Caki2 (cell line): ENCODE measurements at regions not wholly inside any gene's neighbourhood (a gene's known extent, or its start where the extent isn't known, plus 50 kb on each side); places are given as distances from the start of the nearest gene placed in this dataset.
"Not testable (repeated sequence)": the region's sequence is repeated elsewhere in the genome, so short reads cannot be mapped to it uniquely, and the experiment has no call there.

ENCODE experiments used
- DNase-seq: peaks from one replicate; pipeline ENCODE4 v3.0.0-alpha.2; 2015; ENCODE audit warnings: low read depth
- in situ Hi-C: cut with HindIII; loops from 2 replicates; pipeline ENCODE4 v1.10.0; 2016; ENCODE audit warnings: low sequenced_read_pairs, low pct_unique_long_range_greater_than_20kb, mixed read lengths

DNA sequence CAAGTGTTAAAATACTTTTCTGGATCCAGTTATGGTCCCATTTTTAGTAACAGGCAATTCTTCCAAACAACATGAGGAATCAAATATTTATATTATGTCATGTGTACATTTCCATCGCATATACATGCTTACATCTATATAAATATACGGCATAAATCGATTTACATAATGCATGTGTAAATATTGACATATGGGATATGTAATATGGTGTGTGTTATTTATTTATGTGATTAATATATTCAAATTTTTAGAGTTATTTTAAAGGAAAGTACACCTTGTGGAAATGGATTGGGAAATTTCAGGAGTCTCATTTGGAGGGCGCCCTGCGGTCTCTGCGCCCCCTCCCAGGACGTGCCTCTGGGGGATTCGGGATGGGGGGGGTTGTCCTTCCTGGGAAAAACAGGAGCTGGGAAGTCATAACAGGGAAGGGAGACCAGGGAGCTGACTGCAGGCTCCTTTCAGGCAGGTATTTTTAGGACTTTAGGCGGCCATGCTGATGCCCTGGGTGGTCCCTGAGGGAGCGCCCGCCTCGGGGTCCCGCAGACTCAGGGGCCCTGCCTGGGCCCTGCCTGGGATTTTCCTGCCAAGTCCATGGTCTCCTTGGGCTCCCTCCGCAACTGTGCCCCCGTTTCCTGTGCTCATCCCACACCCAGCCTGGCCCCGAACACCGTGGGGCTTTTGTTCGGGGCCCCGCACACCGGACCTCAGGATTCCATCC lies 82.7 kb upstream of the SFSWAP start:
- no peak for DNase-seq
- in situ Hi-C loops, result no loop called here

DNA sequence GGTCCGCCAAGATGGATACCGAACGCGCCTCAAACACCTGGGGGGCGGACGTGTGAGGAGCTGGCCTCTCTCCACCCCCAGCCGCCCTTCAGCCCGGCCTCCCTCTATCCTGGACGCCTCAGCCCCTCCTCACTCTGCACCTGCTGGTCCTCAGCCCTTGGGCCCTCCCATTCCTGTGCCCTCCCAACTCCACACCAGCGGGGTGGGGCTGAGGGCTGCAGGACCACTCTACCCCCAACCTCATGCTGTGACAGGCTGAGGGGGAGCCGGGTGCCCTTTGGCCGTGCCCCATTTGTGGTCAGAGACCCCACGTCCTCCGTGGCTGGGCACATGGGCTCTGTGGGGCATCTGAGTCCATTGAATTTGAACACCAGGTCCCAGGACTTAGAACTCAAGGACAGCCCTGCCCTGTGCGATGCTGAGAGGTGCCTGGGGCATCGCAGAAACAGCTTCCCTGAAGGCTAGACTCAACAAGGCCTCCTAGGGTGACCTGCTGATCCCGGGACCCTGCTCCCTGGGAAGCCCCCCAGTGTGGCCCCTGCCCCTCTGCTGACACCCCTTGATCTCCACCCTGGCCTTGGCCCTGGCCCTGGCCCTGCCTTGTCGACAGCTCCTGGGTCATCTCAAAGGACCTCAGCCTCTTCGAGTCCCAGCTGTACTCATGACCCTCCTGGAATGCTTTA lies 82.0 kb upstream of the SFSWAP start:
- in situ Hi-C loops, result no loop called here
- DNase-seq, result no peak

DNA sequence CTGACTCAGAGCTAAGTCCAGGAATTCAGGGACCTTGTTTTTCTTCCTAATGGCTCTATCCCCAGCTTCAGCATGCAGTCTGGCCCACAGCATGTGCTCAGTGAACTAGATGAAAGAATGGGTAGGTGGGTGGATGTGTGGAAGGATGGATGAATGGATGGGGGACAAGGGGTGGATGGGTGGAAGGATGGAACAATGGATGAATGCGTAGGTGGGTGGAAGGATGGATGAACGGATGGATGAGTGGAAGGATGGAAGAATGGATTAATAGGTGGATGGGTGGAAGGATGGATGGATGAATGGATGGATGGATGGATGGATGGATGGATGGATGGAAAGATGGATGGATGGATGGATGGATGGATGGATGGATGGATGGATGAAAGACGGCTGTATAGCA lies 79.7 kb upstream of the SFSWAP start:
- in situ Hi-C loops, result no loop called here
- DNase-seq, result no peak

DNA sequence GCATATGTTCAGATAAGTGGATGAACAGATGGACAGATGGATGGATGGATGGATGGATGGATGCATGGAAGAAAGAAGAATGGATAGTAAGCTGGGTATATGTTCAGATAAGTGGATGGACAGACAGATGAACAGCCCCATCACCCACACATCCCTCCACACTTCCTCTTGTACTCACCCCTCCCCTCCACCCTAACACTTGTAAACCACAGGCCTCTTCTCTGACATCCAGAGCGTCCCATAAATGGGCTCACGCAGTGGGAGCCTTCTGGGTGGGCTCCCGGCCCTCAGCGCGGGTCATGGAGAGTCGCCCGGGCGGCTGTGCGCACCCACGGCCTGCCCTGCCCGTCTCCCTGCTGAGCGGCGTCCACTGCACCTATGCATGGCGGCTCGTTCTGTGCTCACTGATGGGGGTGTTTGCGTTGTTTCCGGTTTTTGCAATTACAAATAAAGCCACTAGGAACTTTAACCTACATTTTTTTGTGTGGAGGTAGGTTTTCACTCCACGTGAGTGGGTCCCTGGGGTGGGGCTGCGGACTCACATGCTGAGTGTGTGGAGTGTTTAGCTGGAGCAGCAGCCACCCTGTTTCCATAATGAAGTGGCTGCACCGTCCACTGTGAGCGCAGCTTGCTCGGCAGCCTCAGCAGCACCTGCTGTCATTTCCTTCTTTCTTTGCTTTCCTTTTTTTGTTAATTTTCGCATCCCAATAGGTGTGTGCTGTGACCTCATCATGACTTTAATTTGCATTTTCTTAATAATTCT lies 78.8 kb upstream of the SFSWAP start:
- DNase-seq, in situ Hi-C loops: not testable (repeated sequence)

DNA sequence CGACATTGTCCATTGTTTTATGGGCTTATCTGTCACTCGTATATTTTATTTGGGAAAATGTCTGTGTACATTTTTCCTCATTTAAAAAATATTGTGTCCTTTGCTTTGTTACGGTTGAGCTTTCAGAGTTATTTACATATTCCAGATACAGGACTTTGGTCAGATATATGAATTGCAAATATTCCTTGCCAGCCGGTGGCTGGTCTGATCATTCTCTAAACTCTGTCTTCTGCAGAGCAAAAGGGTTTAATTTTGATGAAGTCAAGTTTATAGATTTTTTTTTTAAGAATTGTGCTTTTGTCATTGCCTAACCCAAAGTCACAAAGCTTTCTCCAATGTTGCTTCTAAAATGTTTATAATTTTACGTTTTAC lies 78.3 kb upstream of the SFSWAP start:
- DNase-seq, in situ Hi-C loops: not testable (repeated sequence)

DNA sequence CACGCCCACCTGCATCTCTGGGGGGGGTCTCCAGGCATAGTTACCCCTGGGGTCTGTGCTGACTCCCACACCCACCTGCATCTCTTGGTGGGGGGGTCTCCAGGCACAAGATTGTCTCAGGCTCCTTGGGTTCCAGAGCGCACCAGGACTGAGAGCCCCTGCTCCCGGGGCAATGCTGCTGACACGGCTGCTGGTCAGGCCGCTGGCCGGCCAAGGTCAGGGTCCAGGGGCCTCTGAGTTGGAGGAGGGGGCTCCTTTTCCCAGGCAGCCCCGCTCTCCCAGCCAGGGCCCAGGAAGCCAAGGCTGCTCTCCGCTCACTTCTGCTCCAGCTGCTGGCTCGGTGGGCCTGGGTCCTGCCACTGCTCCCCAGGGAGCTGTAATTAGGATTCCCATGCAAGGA lies 77.3 kb upstream of the SFSWAP start:
- in situ Hi-C loops, DNase-seq: not testable (repeated sequence)

DNA sequence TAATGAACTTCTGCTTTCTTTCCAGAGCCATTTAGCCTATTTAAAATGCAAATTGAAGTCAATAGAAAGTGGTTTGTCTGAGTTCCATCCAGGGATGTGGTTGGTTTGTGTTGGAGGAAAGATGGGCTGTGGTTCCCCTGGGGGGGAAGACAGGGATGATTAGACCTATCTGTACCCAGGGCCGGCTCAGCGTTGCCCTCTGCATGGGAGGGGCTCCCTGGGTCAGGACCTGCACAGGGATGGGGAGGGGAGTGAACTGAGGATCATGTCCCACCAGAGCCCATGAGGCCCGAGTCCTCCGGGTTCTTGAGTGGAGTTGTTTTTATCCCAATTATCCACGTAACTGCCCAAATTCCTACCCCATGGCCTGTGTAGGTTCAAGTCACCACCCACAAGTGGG lies 76.9 kb upstream of the SFSWAP start:
- DNase-seq, result no peak
- in situ Hi-C loops, result no loop called here

DNA sequence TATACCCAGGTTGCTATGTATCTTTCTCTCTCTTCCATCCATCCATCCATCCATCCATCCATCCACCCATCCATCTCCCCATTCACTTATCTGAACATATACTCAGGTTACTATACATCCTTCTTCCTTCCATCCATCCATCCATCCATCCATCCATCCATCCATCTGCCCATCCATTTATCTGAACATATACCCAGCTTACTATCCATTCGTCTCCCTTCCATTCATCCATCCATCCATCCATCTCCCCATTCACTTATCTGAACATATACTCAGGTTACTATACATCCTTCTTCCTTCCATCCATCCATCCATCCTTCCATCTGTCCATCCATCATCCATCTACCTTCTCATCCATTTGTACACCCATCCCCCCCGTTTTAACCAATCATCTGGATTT lies 75.9 kb upstream of the SFSWAP start:
- DNase-seq, in situ Hi-C loops: not testable (repeated sequence)

DNA sequence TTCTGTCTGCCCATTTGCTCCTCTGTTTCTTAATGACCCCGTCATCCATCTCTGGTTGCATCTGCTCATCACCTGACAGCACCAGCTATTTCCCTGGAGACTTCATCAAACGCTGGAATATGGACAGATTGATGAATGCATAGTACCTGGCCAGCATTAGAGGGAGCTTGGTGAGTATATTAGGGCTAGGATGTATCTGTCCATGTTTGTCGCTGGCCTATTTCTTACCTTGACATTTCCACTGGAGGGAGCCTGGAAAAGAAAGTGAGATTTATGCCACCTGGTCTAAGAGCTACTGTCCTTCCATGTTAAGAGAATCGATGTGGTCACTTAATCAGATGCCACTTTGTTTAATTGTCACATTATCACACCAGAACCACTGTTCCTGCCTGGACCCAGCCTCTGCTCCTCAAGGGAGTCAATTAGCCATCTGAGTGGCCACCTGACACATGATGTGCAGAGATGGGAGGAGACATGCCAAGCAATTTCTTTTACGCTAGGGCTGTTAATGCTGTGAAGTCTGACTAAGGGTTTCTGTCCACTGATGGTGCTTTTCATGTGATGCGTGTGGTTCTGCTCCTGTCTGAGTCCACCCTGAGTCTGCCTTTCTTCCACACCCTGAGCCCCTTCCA lies 75.3 kb upstream of the SFSWAP start:
- in situ Hi-C loops, result no loop called here
- no peak for DNase-seq

DNA sequence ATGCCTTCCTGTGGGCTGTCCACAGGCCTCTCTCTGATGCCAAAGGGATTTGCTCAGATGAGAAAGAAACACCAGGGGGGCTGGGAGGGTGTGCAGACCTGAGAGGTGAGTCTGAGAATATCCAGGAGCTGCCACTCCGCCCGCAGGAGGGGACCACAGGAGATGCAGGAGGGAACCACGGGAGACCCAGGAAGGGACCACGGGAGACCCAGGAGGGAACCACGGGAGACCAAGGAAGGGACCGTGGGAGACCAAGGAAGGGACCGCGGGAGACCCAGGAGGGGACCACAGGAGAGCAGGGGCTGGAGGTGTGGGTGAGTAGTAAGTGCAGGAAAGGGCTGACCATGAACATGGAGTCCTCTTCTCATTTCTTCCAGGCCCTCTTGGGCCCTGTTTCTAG lies 74.6 kb upstream of the SFSWAP start:
- no peak for DNase-seq
- in situ Hi-C loops, result no loop called here

DNA sequence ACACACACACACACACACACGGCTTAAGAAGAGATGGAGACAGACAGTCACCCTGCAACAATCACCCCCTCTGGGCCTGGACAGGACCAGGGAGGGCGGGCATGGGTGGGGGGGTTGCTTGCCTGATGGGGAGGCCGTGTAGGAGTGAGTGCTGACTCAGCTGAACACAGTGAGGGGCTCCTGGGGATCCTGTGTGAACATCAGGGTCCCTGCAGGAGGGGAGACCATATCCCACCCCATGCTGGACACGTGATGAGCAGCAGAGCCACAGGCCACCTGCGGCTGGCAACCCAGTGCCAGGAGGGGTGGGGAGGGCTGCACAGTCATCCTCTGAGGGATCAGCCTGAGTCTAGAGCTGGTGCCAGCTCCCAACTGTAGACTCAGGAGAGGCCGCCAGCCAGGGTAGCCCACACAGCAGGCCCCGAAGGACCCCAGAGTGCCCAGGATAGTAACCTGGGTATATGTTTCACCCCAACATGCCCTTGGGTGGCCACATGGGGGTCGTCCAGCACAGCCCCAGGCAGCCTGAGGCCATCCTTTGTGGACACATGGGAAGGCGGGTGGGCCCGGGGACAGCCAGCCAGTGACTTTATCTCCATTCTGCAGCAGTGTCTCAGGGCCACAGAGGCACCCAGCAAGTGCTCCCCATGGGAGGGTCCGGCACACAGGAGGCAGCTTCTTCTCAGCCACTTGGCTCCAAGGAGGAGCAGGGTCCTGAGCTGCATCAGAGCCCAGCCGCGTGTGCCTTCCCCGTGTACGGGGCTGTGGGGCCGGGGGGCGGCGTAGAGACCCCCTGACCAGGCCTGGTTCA lies 73.7 kb upstream of the SFSWAP start:
- in situ Hi-C loops, result no loop called here
- DNase-seq, result no peak

DNA sequence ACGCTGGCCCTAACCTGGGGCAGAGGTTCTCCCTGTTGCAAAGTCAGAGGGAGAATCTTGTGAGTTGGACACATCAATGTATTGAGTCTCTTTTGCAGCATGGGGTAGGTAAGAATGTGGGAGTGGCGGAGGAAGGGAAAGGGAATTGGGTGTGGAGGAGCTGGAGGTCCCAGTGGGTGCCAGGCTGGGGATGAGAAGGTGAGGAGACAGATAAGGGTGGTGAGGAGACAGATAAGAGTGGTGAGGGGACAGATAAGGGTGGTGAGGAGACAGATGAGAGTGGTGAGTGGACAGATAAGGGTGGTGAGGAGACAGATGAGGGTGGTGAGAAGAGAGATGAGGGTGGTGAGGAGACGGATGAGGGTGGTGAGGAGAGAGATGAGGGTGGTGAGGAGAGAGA lies 72.9 kb upstream of the SFSWAP start:
- in situ Hi-C loops, result no loop called here
- DNase-seq, result no peak

DNA sequence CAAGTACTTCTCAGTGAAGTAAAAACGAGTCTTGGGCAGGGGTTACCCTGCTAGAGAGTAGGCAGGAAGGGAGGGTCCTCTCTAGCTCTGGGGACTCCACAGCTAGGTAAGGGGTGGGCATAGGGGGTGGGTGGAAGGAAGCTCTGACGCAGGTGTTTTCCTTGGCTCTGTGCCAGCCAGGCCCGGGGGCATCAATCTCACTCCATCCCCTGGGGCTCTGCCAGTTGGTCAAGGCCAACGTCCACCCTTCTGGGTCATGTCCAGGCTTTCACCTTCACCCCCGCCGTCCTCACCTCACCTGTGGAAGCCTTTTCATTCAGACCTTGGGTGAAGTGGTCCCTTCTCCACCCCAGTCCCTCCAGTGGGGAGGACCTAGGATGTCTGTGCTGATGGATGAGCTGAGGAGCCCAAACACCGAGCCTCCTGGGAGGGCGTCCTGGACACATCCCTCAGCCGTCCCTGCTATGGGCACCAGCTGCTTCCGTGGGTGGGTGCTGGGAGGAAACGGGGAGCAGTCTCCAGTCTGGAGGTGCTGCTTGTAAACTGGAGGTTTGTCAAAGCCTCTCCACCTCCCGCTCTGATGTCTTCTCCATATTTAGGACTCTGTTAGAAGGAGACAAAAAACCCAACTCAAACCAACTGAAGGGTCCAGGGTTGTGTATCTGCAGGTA lies 71.5 kb upstream of the SFSWAP start:
- in situ Hi-C loops, result no loop called here
- no peak for DNase-seq

DNA sequence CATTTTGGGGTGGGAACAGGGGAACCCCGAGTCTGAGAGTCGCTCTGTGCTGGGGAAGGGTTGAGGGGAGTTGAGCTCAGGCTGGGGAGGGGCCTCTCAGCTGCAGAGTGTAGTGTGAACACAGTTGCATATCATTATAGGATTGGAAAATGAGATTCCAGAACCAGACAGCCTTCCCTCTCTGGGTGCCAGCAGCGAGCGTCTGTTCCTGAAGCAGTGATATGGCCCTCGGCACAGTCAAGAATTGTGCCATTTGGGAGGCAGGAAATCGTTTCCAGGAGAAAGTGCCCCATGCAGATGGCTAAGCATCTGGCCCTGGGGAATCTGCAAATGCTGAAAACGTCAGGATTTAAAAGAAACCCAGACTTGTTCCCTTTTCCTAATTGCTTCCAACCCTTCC lies 70.4 kb upstream of the SFSWAP start:
- in situ Hi-C loops, result no loop called here
- no peak for DNase-seq

DNA sequence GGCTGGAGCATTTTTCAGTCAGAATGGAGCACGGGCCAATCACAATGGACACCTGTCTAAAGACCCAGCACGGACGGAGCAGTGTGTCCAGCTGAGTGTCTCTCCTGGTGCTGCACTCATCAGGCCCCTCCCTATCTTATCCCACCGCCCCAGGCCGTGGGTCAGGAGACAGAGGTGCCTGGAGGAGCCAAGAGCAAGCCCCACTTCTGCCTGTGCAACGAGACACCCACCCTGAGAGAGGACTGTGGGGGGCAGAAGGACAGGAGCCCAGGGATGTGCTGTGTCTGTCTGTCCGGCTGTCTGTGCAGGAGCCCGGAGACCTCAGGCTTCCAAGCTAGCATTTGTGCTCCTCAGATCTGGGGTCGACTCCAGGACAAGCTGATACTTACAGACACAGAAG lies 69.6 kb upstream of the SFSWAP start:
- DNase-seq, result no peak
- in situ Hi-C loops, result no loop called here

DNA sequence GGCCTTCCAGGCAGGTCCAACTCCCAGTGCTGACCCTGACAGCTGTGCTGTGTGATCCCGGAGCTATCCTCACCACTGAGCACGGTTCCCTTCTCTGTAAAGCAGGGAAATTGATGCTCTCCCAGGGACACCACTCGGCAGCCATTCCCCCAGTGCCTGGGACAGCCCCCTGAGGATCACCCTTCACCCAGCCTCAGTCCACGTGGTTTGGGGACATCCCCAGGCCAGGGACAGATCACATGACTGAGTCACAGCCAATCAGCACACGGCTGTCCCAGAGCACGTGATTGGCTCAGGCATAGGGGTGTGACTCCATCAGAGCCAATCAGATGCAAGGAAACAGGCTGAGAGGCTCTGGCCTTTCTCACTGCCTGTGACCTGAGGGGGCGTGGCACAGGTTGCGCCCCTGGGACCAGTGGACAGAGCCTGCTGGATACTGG lies 68.8 kb upstream of the SFSWAP start:
- in situ Hi-C loops, result no loop called here
- peak; percentile 74 for DNase-seq

DNA sequence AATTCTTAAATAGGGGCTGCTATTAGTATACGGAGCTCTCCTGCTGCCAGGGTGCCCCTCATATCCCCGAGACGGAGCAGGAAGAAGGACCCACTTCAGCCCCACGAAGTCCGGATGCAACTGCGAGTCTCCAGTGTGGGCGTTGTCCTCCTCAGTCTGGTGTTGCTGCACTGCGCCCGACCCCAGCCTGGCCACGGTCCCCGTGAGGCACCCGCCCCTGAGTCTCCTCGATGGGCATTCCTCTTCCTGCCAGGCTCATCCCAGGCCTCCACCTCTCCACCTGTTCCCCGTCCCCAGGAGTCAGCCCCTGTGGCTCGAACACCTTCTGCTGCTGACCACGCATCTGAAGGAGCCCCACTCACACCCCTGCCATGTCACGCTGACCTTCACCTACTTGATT lies 68.1 kb upstream of the SFSWAP start:
- in situ Hi-C loops, result no loop called here
- no peak for DNase-seq
